Peyer's patch (tissue), 4 donors: ENCODE measurements at regions not wholly inside any gene's neighbourhood (a gene's known extent, or its start where the extent isn't known, plus 50 kb on each side); places are given as distances from the start of the nearest gene placed in this dataset.

Experiments used
- CTCF ChIP-seq, 6 experiments: fragments of 450-650 bp in 4 of 6; fragments of 200-600 bp in 2 of 6; sonication (generic) in 1 of 6; IDR thresholded peaks; one replicate each; pipeline ENCODE4 v1.5.1; 2017 to 2019; ENCODE audit warnings: antibody characterized with exemption in 6 of 6, mild to moderate bottlenecking in 3 of 6, moderate library complexity in 1 of 6
- POLR2A ChIP-seq, 2 donors: fragments of 450-650 bp; IDR thresholded peaks; one replicate each; pipeline ENCODE4 v1.5.1; 2017; ENCODE audit warnings: antibody characterized with exemption in 2 of 2, mild to moderate bottlenecking in 2 of 2, moderate library complexity in 2 of 2

- TF ChIP-seq CTCF (IDR thresholded peaks at IDR 0.05) (no peak), POLR2A (IDR thresholded peaks at IDR 0.05) (no peak)
These were observed 79.4 kb upstream of the TBX20 start for GRCh38 chr7:35333265-35333664.
